Smooth muscle cell (in vitro differentiated cells): ENCODE measurements at regions not wholly inside any gene's neighbourhood (a gene's known extent, or its start where the extent isn't known, plus 50 kb on each side); places are given as distances from the start of the nearest gene placed in this dataset.

Experiments used
- DNase-seq: peaks from one replicate; lab custom pipeline; 2025; ENCODE audit not compliant: unreplicated experiment; lab: John Stamatoyannopoulos, UW
- H2AFZ ChIP-seq: fragments of 200-600 bp; sonication (generic); 2 replicates; pipeline ENCODE4 v1.6.0; 2016; ENCODE audit warnings: antibody characterized with exemption, low read depth, mild to moderate bottlenecking
- H3F3A ChIP-seq: fragments of 200-600 bp; sonication (generic); 2 replicates; pipeline ENCODE4 v1.6.0; 2017; ENCODE audit warnings: antibody characterized with exemption, low read depth
- H3K27ac ChIP-seq: fragments of 200-600 bp; sonication (generic); 2 replicates; pipeline ENCODE4 v1.5.1; 2016; ENCODE audit warnings: low read depth, mild to moderate bottlenecking
- H3K27me3 ChIP-seq: fragments of 200-600 bp; sonication (generic); 2 replicates; pipeline ENCODE4 v1.6.1; 2016; ENCODE audit warnings: low read depth, mild to moderate bottlenecking
- H3K36me3 ChIP-seq: fragments of 200-600 bp; sonication (generic); 2 replicates; pipeline ENCODE4 v1.5.1; 2016; ENCODE audit warnings: low read depth
- H3K4me1 ChIP-seq: fragments of 200-600 bp; sonication (generic); 2 replicates; pipeline ENCODE4 v1.5.1; 2016; ENCODE audit warnings: low read depth
- H3K4me2 ChIP-seq: fragments of 200-600 bp; sonication (generic); 2 replicates; pipeline ENCODE4 v1.6.0; 2016; ENCODE audit warnings: mild to moderate bottlenecking
- H3K4me3 ChIP-seq: fragments of 200-600 bp; sonication (generic); 2 replicates; pipeline ENCODE4 v1.5.1; 2016; ENCODE audit warnings: mild to moderate bottlenecking
- H3K79me2 ChIP-seq: fragments of 200-600 bp; sonication (generic); 2 replicates; pipeline ENCODE4 v1.6.0; 2016; ENCODE audit warnings: low read depth, mild to moderate bottlenecking
- H3K9ac ChIP-seq: fragments of 200-600 bp; sonication (generic); 2 replicates; pipeline ENCODE4 v1.6.0; 2016; ENCODE audit warnings: low read depth
- H3K9me3 ChIP-seq: fragments of 200-600 bp; sonication (generic); replicated peaks from 2 replicates; pipeline ENCODE4 v1.5.1; 2016; ENCODE audit warnings: low read depth
- H4K20me1 ChIP-seq: fragments of 200-600 bp; sonication (generic); 2 replicates; pipeline ENCODE4 v1.6.0; 2016; ENCODE audit warnings: low read depth
- WGBS: methylation state at CpG from one replicate; pipeline ENCODE4 v1.1.7; 2016; ENCODE audit warnings: low lambda C conversion rate; 5-methylcytosine and 5-hydroxymethylcytosine counted together
- TF ChIP-seq, protein P1 (sequence below): fragments of 200-600 bp; sonication (generic); IDR thresholded peaks from 2 replicates; pipeline ENCODE4 v1.5.1; 2017; ENCODE audit warnings: borderline replicate concordance, mild to moderate bottlenecking, antibody characterized with exemption; ENCODE audit not compliant: insufficient read depth, poor library complexity, severe bottlenecking

DNA sequence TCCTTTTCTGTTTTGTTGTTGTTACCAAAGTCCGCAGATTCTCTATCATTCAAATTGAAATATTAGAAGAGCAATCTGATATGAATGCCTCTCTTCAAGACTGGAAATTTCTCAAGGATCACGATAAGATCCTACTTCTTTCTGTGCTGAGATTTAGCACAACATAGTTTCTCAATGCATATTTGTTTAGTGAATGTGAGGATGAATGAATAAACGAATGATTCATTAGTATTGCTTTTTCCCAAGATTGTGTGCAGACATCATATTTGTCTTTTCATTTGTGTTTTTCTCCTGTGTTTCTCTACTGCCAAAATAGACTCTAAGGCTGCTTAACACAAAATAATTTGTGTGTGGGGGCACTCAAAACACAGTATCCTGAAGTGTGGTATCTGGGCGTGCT is 862.7 kb upstream of the MAP3K7 start:
- TF ChIP-seq, protein P1, sequence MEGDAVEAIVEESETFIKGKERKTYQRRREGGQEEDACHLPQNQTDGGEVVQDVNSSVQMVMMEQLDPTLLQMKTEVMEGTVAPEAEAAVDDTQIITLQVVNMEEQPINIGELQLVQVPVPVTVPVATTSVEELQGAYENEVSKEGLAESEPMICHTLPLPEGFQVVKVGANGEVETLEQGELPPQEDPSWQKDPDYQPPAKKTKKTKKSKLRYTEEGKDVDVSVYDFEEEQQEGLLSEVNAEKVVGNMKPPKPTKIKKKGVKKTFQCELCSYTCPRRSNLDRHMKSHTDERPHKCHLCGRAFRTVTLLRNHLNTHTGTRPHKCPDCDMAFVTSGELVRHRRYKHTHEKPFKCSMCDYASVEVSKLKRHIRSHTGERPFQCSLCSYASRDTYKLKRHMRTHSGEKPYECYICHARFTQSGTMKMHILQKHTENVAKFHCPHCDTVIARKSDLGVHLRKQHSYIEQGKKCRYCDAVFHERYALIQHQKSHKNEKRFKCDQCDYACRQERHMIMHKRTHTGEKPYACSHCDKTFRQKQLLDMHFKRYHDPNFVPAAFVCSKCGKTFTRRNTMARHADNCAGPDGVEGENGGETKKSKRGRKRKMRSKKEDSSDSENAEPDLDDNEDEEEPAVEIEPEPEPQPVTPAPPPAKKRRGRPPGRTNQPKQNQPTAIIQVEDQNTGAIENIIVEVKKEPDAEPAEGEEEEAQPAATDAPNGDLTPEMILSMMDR = no peak

DNA sequence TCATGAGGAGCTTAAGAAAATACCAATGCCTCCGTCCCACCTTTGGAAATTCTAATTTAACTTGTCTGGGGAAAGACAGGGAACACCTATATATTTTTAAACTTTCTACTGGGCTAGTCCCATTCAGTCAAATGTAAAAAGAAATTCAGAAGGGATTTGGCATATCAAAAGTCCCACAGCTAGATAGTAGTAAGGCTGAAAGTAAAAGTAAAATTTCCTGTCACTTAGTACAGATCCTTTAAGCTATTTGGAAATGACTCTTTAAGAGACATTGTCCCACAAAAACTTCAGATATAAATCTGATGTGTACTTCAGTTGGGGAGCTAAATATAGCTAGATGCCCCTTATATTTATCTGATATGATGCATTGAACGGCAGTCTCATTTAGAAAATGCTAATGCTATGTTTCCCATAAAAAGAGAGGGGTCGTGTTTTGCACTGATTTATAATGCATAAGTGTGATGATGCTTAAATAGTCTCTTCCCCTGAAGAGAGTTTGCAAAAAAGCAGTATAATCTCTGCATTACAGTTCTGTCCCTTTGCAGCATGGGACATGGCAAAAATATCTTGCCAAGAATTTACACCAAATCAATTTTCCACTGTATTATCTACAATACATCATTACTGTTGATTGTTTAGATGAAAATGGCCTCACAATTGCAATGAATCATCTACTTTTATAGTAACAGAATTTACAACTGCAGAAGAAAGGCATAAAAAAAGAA is 860.8 kb upstream of the MAP3K7 start:
- TF ChIP-seq, protein P1 = no peak
- no peaks in the 10 kb centered on the region for H3K4me1 ChIP-seq
- H3K27me3 ChIP-seq = no peaks in the 10 kb centered on the region
- no peaks in the 10 kb centered on the region for H3K36me3 ChIP-seq
- H3F3A ChIP-seq = no peaks in the 10 kb centered on the region
- H3K79me2 ChIP-seq = no peaks in the 10 kb centered on the region
- H4K20me1 ChIP-seq = no peaks in the 10 kb centered on the region
- no peak overlapping the region for H2AFZ ChIP-seq
- no peak overlapping the region for H3K4me2 ChIP-seq
- no peak overlapping the region for H3K27ac ChIP-seq
- DNase-seq = no peak
- 80% methylated on average over 3 of the region's 3 CpGs for WGBS
- H3K4me3 ChIP-seq = no peak overlapping the region
- H3K9me3 ChIP-seq = no peaks in the 10 kb centered on the region
- no peak overlapping the region for H3K9ac ChIP-seq

More for the DNA sequence above, 862.7 kb upstream of the MAP3K7 start:
- no peaks in the 10 kb centered on the region for H3K9me3 ChIP-seq
- no peaks in the 10 kb centered on the region for H3F3A ChIP-seq
- no peaks in the 10 kb centered on the region for H3K79me2 ChIP-seq
- H3K36me3 ChIP-seq = no peaks in the 10 kb centered on the region
- H3K4me2 ChIP-seq = no peak overlapping the region
- no peaks in the 10 kb centered on the region for H4K20me1 ChIP-seq
- H3K27me3 ChIP-seq = no peaks in the 10 kb centered on the region
- H3K9ac ChIP-seq = no peak overlapping the region
- H3K4me1 ChIP-seq = no peaks in the 10 kb centered on the region
- no peak overlapping the region for H2AFZ ChIP-seq
- no peak overlapping the region for H3K4me3 ChIP-seq
- no peak overlapping the region for H3K27ac ChIP-seq
- WGBS = 83% methylated on average over 4 of the region's 4 CpGs
- no peak for DNase-seq

DNA sequence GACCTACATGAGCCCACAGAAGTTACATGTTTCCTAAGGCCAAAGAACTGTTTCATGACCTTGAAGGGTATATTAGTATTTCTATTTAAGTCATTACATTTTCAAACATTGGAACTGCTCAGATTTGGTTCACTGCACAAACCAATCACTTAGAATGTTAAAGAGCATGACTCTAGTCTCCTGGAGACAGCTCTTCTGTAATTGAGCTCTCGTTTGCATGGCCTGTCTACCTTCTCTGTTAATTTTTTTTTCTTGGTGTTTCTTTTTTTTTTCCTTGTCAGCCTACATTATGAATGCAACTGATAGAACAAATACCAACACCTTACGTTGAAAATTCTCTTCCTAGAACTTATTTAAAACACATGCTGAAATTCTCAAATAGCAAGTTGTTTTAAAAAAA is 860.2 kb upstream of the MAP3K7 start:
- no peaks in the 10 kb centered on the region for H3K9me3 ChIP-seq
- WGBS = 86% methylated on average over 2 of the region's 2 CpGs
- TF ChIP-seq, protein P1 = no peak
- DNase-seq = no peak
- H3K36me3 ChIP-seq = no peaks in the 10 kb centered on the region
- no peak overlapping the region for H3K27ac ChIP-seq
- no peaks in the 10 kb centered on the region for H3F3A ChIP-seq
- H3K4me2 ChIP-seq = no peak overlapping the region
- no peaks in the 10 kb centered on the region for H3K27me3 ChIP-seq
- H3K79me2 ChIP-seq = no peaks in the 10 kb centered on the region
- no peaks in the 10 kb centered on the region for H3K4me1 ChIP-seq
- no peak overlapping the region for H2AFZ ChIP-seq
- no peak overlapping the region for H3K4me3 ChIP-seq
- no peak overlapping the region for H3K9ac ChIP-seq
- no peaks in the 10 kb centered on the region for H4K20me1 ChIP-seq

DNA sequence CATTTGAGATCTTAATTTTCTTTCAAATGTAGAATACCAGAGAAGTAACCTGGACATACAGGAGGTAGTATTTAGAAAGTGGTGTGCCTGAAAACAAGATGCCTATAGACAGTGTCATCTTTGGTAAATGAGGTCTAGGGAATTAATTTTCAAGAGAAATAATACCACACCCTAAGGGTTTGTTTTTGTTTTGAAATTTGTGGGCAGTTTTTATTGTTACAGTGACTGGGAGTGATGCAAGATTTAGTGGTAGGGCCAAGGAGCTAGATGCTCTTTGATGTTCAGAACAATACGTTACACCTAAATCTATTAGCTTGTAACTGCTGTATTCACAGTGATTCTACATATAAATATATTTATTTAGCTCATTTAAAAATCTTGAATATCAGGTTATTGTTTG is 856.5 kb upstream of the MAP3K7 start:
- Histone ChIP-seq H3K79me2 (no peaks in the 10 kb centered on the region), H4K20me1 (no peaks in the 10 kb centered on the region), H3K9me3 (no peaks in the 10 kb centered on the region), H3K27ac (no peak overlapping the region), H3F3A (no peaks in the 10 kb centered on the region), H3K27me3 (no peaks in the 10 kb centered on the region), H3K36me3 (no peaks in the 10 kb centered on the region), H3K9ac (no peak overlapping the region), H2AFZ (no peak overlapping the region), H3K4me3 (no peak overlapping the region), H3K4me2 (no peak overlapping the region), H3K4me1 (peaks cover 9% of the 10 kb centered on the region)
- 92% methylated on average over 1 of the region's 1 CpG for WGBS
- TF ChIP-seq, protein P1 = no peak
- DNase-seq = no peak
